CD4-positive, alpha-beta memory T cell (primary cell): ENCODE measurements at regions not wholly inside any gene's neighbourhood (a gene's known extent, or its start where the extent isn't known, plus 50 kb on each side); places are given as distances from the start of the nearest gene placed in this dataset.

ENCODE experiments used
- CTCF ChIA-PET: fragments of 350-600 bp; sonication (Branson Sonifier 250); formaldehyde crosslinking; loops from one replicate; lab custom pipeline; 2021; ENCODE audit warnings: inconsistent platforms; ENCODE audit not compliant: partially characterized antibody; lab: Charles Lee
- POLR2A ChIA-PET: fragments of 350-600 bp; sonication (Branson Sonifier 250); formaldehyde crosslinking; loops from one replicate; lab custom pipeline; 2021; ENCODE audit not compliant: partially characterized antibody; lab: Charles Lee
- DNase-seq, 5 donors: peaks; one replicate each; pipeline versions ENCODE4 v3.0.0 to v3.0.0-alpha.2; 2020 to 2022; ENCODE audit warnings: mixed read lengths in 1 of 5
- H3K27ac ChIP-seq: one replicate; pipeline ENCODE4 v1.7.0; 2013; ENCODE audit warnings: low read depth, low read length
- H3K27me3 ChIP-seq: 2 replicates; pipeline ENCODE4 v1.7.0; 2013; ENCODE audit warnings: mild to moderate bottlenecking, low read length, moderate library complexity; ENCODE audit not compliant: insufficient read depth
- H3K36me3 ChIP-seq: 2 replicates; pipeline ENCODE4 v1.7.0; 2013; ENCODE audit warnings: mild to moderate bottlenecking, low read length, moderate library complexity; ENCODE audit not compliant: insufficient read depth
- H3K4me1 ChIP-seq: 2 replicates; pipeline ENCODE4 v1.7.0; 2013; ENCODE audit warnings: mild to moderate bottlenecking, low read length, moderate library complexity; ENCODE audit not compliant: insufficient read depth
- H3K4me3 ChIP-seq, 2 donors: one replicate each; pipeline ENCODE4 v1.7.0; 2013; ENCODE audit warnings: low read length in 2 of 2, mild to moderate bottlenecking in 1 of 2
- H3K9me3 ChIP-seq, 2 donors: one replicate each; pipeline ENCODE4 v1.7.0; 2013; ENCODE audit warnings: low read length in 2 of 2, control low read depth in 1 of 2; ENCODE audit not compliant: control insufficient read depth in 1 of 2
- H3K27ac Mint-ChIP-seq, 7 donors: one replicate each; pipeline ENCODE4 v1.8.0; 2020 to 2021; ENCODE audit warnings: mixed read lengths in 7 of 7, mild to moderate bottlenecking in 6 of 7, inconsistent platforms in 3 of 7, moderate library complexity in 3 of 7
- H3K27me3 Mint-ChIP-seq, 2 donors: one replicate each; pipeline ENCODE4 v1.8.0; 2020 to 2021; ENCODE audit warnings: mixed read lengths in 2 of 2
- H3K36me3 Mint-ChIP-seq, 2 donors: one replicate each; pipeline ENCODE4 v1.8.0; 2020 to 2021; ENCODE audit warnings: mixed read lengths in 2 of 2, inconsistent platforms in 1 of 2, mild to moderate bottlenecking in 1 of 2
- H3K4me1 Mint-ChIP-seq, 4 donors: one replicate each; pipeline ENCODE4 v1.8.0; 2020 to 2021; ENCODE audit warnings: mixed read lengths in 4 of 4, mild to moderate bottlenecking in 1 of 4
- H3K4me3 Mint-ChIP-seq, 8 donors: one replicate each; pipeline ENCODE4 v1.8.0; 2020 to 2021; ENCODE audit warnings: mixed read lengths in 8 of 8, mild to moderate bottlenecking in 7 of 8, moderate library complexity in 6 of 8, inconsistent platforms in 3 of 8
- H3K9me3 Mint-ChIP-seq, 8 donors: one replicate each; pipeline ENCODE4 v1.8.0; 2020 to 2021; ENCODE audit warnings: mixed read lengths in 8 of 8, mild to moderate bottlenecking in 5 of 8, inconsistent platforms in 3 of 8, moderate library complexity in 1 of 8
- intact Hi-C: fragments of 100-400 bp; cut with micrococcal nuclease; formaldehyde crosslinking; loops from one replicate; pipeline ENCODE4 v1.15.1; 2023

- POLR2A ChIA-PET, result no interaction called here
- Histone ChIP-seq H3K27me3 (no peaks in the 10 kb centered on the region), H3K4me1 (no peaks in the 10 kb centered on the region), H3K27ac (no peak overlapping the region), H3K36me3 (no peaks in the 10 kb centered on the region), H3K4me3 (no peak overlapping the region), H3K9me3 (no peaks in the 10 kb centered on the region)
- DNase-seq, result no peak
- H3K27me3 Mint-ChIP-seq, result no peaks in the 10 kb centered on the region
- H3K36me3 Mint-ChIP-seq, result no peaks in the 10 kb centered on the region
- H3K9me3 Mint-ChIP-seq, result peaks cover 0 to 6% (median 1%) of the 10 kb centered on the region in 8 donors
- CTCF ChIA-PET, result no interaction called here
- H3K27ac Mint-ChIP-seq, result no peak overlapping the region
- no peak overlapping the region for H3K4me3 Mint-ChIP-seq
- intact Hi-C loops, result no loop called here
- H3K4me1 Mint-ChIP-seq, result no peaks in the 10 kb centered on the region
These were observed 2294.7 kb downstream of the PCDH9 start for GRCh38 chr13:64935441-64935840.

DNA sequence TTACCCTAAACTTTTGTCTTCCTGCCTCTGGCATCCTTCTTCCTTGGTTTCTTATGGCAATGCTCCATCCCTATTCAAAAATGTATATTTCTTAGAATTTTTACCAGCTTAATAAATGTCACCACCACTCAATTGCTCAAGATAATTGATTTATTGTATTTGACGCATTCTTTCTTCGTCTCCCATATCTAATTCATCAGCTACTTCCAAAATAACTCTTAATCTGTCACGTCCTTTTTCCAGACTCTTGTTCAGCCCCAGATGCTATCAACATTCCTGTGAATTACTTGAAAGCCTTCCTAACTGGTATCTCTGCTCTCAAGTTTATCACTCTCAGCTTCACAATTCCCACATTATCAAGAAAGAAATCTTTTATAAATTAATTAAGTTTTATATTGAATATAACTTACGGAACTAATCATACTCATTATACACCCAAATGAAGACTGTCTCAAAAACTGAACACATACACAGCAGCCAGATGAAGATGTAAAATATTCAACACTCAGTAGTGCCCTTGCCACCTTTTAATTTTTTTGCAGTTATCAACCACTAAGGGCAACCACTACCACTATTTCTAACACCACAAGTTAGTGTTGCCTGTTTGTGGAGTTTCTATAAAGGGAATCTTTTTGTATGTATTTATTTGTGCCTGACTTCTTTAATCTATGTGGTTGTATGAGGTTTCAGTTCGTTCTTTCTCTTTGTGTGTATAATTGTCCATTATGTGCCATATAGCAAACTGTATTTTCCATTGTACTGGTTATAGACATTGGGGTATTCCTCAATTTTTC lies 2295.4 kb downstream of the PCDH9 start:
- H3K36me3 ChIP-seq, result no peaks in the 10 kb centered on the region
- H3K9me3 ChIP-seq, result no peaks in the 10 kb centered on the region
- POLR2A ChIA-PET, result no interaction called here
- H3K4me1 ChIP-seq, result no peaks in the 10 kb centered on the region
- DNase-seq, result no peak
- intact Hi-C loops, result no loop called here
- no peaks in the 10 kb centered on the region for H3K4me1 Mint-ChIP-seq
- CTCF ChIA-PET, result no interaction called here
- H3K27me3 Mint-ChIP-seq, result no peaks in the 10 kb centered on the region
- H3K27ac ChIP-seq, result no peak overlapping the region
- no peaks in the 10 kb centered on the region for H3K36me3 Mint-ChIP-seq
- H3K4me3 Mint-ChIP-seq, result no peak overlapping the region
- H3K27me3 ChIP-seq, result no peaks in the 10 kb centered on the region
- H3K4me3 ChIP-seq, result no peak overlapping the region
- H3K27ac Mint-ChIP-seq, result no peak overlapping the region
- H3K9me3 Mint-ChIP-seq, result peaks cover 0 to 6% (median 1%) of the 10 kb centered on the region in 8 donors

- H3K36me3 ChIP-seq, result no peaks in the 10 kb centered on the region
- POLR2A ChIA-PET, result no interaction called here
- Mint-ChIP-seq H3K36me3 (no peaks in the 10 kb centered on the region), H3K27ac (no peak overlapping the region), H3K27me3 (no peaks in the 10 kb centered on the region), H3K4me1 (no peaks in the 10 kb centered on the region), H3K4me3 (no peak overlapping the region), H3K9me3 (peaks cover 0 to 10% (median 4%) of the 10 kb centered on the region in 8 donors)
- H3K27me3 ChIP-seq, result no peaks in the 10 kb centered on the region
- intact Hi-C loops, result no loop called here
- CTCF ChIA-PET, result no interaction called here
- H3K27ac ChIP-seq, result no peak overlapping the region
- no peak for DNase-seq
- H3K4me1 ChIP-seq, result no peaks in the 10 kb centered on the region
- H3K9me3 ChIP-seq, result peaks cover 0 to 5% of the 10 kb centered on the region in 2 donors
- no peak overlapping the region for H3K4me3 ChIP-seq
These were observed 2299.5 kb downstream of the PCDH9 start for GRCh38 chr13:64930636-64931035.

- intact Hi-C loops, result no loop called here
- Histone ChIP-seq H3K27ac (no peak overlapping the region), H3K36me3 (no peaks in the 10 kb centered on the region), H3K4me3 (no peak overlapping the region), H3K27me3 (no peaks in the 10 kb centered on the region), H3K4me1 (no peaks in the 10 kb centered on the region), H3K9me3 (peaks cover 0 to 5% of the 10 kb centered on the region in 2 donors)
- no peaks in the 10 kb centered on the region for H3K27me3 Mint-ChIP-seq
- H3K27ac Mint-ChIP-seq, result no peak overlapping the region
- no peak for DNase-seq
- no peaks in the 10 kb centered on the region for H3K36me3 Mint-ChIP-seq
- H3K4me1 Mint-ChIP-seq, result no peaks in the 10 kb centered on the region
- H3K4me3 Mint-ChIP-seq, result no peak overlapping the region
- H3K9me3 Mint-ChIP-seq, result peaks cover 0 to 7% (median 4%) of the 10 kb centered on the region in 8 donors
- ChIA-PET POLR2A (no interaction called here), CTCF (no interaction called here)
These were observed 2301.2 kb downstream of the PCDH9 start for GRCh38 chr13:64928696-64929499.

GRCh38 chr13:64925727-64926126 lies 2304.4 kb downstream of the PCDH9 start:
- no peaks in the 10 kb centered on the region for H3K4me1 Mint-ChIP-seq
- no peak overlapping the region for H3K27ac Mint-ChIP-seq
- H3K9me3 Mint-ChIP-seq, result peaks cover 0 to 12% (median 7%) of the 10 kb centered on the region in 8 donors
- intact Hi-C loops, result no loop called here
- no peaks in the 10 kb centered on the region for H3K36me3 Mint-ChIP-seq
- H3K36me3 ChIP-seq, result no peaks in the 10 kb centered on the region
- ChIA-PET CTCF (no interaction called here), POLR2A (no interaction called here)
- H3K4me1 ChIP-seq, result no peaks in the 10 kb centered on the region
- no peak overlapping the region for H3K27ac ChIP-seq
- no peaks in the 10 kb centered on the region for H3K27me3 Mint-ChIP-seq
- no peaks in the 10 kb centered on the region for H3K27me3 ChIP-seq
- H3K4me3 ChIP-seq, result no peak overlapping the region
- peaks cover 0 to 5% of the 10 kb centered on the region in 2 donors for H3K9me3 ChIP-seq
- DNase-seq, result no peak
- H3K4me3 Mint-ChIP-seq, result no peak overlapping the region

GRCh38 chr13:64925284-64925683 lies 2304.9 kb downstream of the PCDH9 start:
- POLR2A ChIA-PET, result no interaction called here
- intact Hi-C loops, result no loop called here
- peaks cover 0 to 5% of the 10 kb centered on the region in 2 donors for H3K9me3 ChIP-seq
- Mint-ChIP-seq H3K27ac (no peak overlapping the region), H3K27me3 (no peaks in the 10 kb centered on the region), H3K9me3 (peaks cover 0 to 14% (median 7%) of the 10 kb centered on the region in 8 donors), H3K4me3 (no peak overlapping the region), H3K36me3 (no peaks in the 10 kb centered on the region), H3K4me1 (no peaks in the 10 kb centered on the region)
- no peaks in the 10 kb centered on the region for H3K4me1 ChIP-seq
- CTCF ChIA-PET, result no interaction called here
- no peak for DNase-seq
- no peaks in the 10 kb centered on the region for H3K36me3 ChIP-seq
- no peak overlapping the region for H3K4me3 ChIP-seq
- no peak overlapping the region for H3K27ac ChIP-seq
- H3K27me3 ChIP-seq, result no peaks in the 10 kb centered on the region

DNA sequence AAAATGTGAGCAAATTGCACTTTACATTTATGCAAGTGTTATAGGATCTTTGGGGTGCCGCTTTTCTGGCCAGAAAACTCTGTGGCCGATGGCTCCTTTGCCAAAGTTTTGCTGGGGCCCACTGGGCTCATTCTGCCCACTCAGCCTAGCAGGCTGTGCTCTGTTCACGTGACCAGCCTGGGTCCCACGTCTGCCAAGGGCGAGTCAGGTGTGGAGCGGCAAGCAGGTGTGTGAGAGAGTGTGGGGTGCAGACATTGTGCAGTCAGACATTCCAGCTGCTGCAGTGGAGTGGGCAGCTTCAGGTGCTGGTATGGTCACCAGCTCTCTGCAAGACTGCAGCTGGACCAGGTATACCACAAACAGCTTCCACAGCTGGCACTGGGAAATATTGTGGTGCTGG lies 2305.7 kb downstream of the PCDH9 start:
- no peaks in the 10 kb centered on the region for H3K36me3 Mint-ChIP-seq
- no peaks in the 10 kb centered on the region for H3K27me3 ChIP-seq
- no peak for DNase-seq
- H3K27ac Mint-ChIP-seq, result no peak overlapping the region
- no peaks in the 10 kb centered on the region for H3K36me3 ChIP-seq
- peaks cover 0 to 14% (median 7%) of the 10 kb centered on the region in 8 donors for H3K9me3 Mint-ChIP-seq
- no peaks in the 10 kb centered on the region for H3K4me1 ChIP-seq
- H3K27me3 Mint-ChIP-seq, result no peaks in the 10 kb centered on the region
- H3K9me3 ChIP-seq, result peaks cover 0 to 5% of the 10 kb centered on the region in 2 donors
- H3K27ac ChIP-seq, result no peak overlapping the region
- H3K4me3 ChIP-seq, result no peak overlapping the region
- no peak overlapping the region for H3K4me3 Mint-ChIP-seq
- H3K4me1 Mint-ChIP-seq, result no peaks in the 10 kb centered on the region
- ChIA-PET CTCF (no interaction called here), POLR2A (no interaction called here)
- intact Hi-C loops, result no loop called here
